ENCODE measurements at regions not wholly inside any gene's neighbourhood (a gene's known extent, or its start where the extent isn't known, plus 50 kb on each side); places are given as distances from the start of the nearest gene placed in this dataset.

- ATAC-seq (no peak), DNase-seq (no peak)
- Histone ChIP-seq H3K4me3 (no peak overlapping the region), H3K4me1 (ENCODE audit: low read depth) (no peaks in the 10 kb centered on the region), H3K36me3 (ENCODE audit: low read depth) (no peaks in the 10 kb centered on the region), H3K9me3 (no peaks in the 10 kb centered on the region)
- intact Hi-C loops (cut with DNase I, micrococcal nuclease) = no loop called here
- TF ChIP-seq CTCF (IDR thresholded peaks at IDR 0.05) = no peak
Observed at GRCh38 chr12:92442782-92443181, 260.0 kb upstream of the PLEKHG7 start.

- no peaks in the 10 kb centered on the region for H3K4me1 ChIP-seq (ENCODE audit: low read depth)
- H3K4me3 ChIP-seq = no peak overlapping the region
- no peaks in the 10 kb centered on the region for H3K36me3 ChIP-seq (ENCODE audit: low read depth)
- DNase-seq (no peak), ATAC-seq (no peak)
- intact Hi-C loops (cut with DNase I, micrococcal nuclease) = no loop called here
- H3K9me3 ChIP-seq = no peaks in the 10 kb centered on the region
- no peak for TF ChIP-seq CTCF (IDR thresholded peaks at IDR 0.05)
Observed at GRCh38 chr12:92440072-92440471, 262.7 kb upstream of the PLEKHG7 start.

- H3K4me1 ChIP-seq (ENCODE audit: low read depth) = no peaks in the 10 kb centered on the region
- intact Hi-C loops (cut with DNase I, micrococcal nuclease) = no loop called here
- no peaks in the 10 kb centered on the region for H3K9me3 ChIP-seq
- DNase-seq = no peak
- H3K36me3 ChIP-seq (ENCODE audit: low read depth) = no peaks in the 10 kb centered on the region
- no peak for TF ChIP-seq CTCF (IDR thresholded peaks at IDR 0.05)
- ATAC-seq = peak; percentile 21
- no peak overlapping the region for H3K4me3 ChIP-seq
Observed at GRCh38 chr12:92439420-92439805, 263.4 kb upstream of the PLEKHG7 start.

- intact Hi-C loops (cut with DNase I, micrococcal nuclease) = no loop called here
- DNase-seq (no peak), ATAC-seq (no peak)
- H3K4me3 ChIP-seq = no peak overlapping the region
- no peaks in the 10 kb centered on the region for H3K9me3 ChIP-seq
- no peak for TF ChIP-seq CTCF (IDR thresholded peaks at IDR 0.05)
- no peaks in the 10 kb centered on the region for H3K36me3 ChIP-seq (ENCODE audit: low read depth)
- no peaks in the 10 kb centered on the region for H3K4me1 ChIP-seq (ENCODE audit: low read depth)
Observed at GRCh38 chr12:92438641-92439419, 264.0 kb upstream of the PLEKHG7 start.

- ATAC-seq (peak; percentile 31), DNase-seq (no peak)
- no peaks in the 10 kb centered on the region for H3K36me3 ChIP-seq (ENCODE audit: low read depth)
- no peak overlapping the region for H3K4me3 ChIP-seq
- H3K4me1 ChIP-seq (ENCODE audit: low read depth) = no peaks in the 10 kb centered on the region
- no peak for TF ChIP-seq CTCF (IDR thresholded peaks at IDR 0.05)
- H3K9me3 ChIP-seq = no peaks in the 10 kb centered on the region
- intact Hi-C loops (cut with DNase I, micrococcal nuclease) = no loop called here
Observed at GRCh38 chr12:92437452-92437851, 265.3 kb upstream of the PLEKHG7 start.

- intact Hi-C loops (cut with DNase I, micrococcal nuclease) = no loop called here
- no peaks in the 10 kb centered on the region for H3K36me3 ChIP-seq (ENCODE audit: low read depth)
- no peak for TF ChIP-seq CTCF (IDR thresholded peaks at IDR 0.05)
- DNase-seq (no peak), ATAC-seq (no peak)
- H3K4me1 ChIP-seq (ENCODE audit: low read depth) = no peaks in the 10 kb centered on the region
- H3K4me3 ChIP-seq = no peak overlapping the region
- no peaks in the 10 kb centered on the region for H3K9me3 ChIP-seq
Observed at GRCh38 chr12:92436856-92437255, 265.9 kb upstream of the PLEKHG7 start.

Measured in mucosa of descending colon (tissue), 3 donors.